ENCODE measurements at regions not wholly inside any gene's neighbourhood (a gene's known extent, or its start where the extent isn't known, plus 50 kb on each side); places are given as distances from the start of the nearest gene placed in this dataset.

GRCh38 chr5:62685221-62685620, 106.6 kb downstream of the LRRC70 start:
- TF ChIP-seq CTCF (IDR thresholded peaks at IDR 0.05; ENCODE audit: low read depth, low read length) (no peak), POLR2A (IDR thresholded peaks at IDR 0.05; ENCODE audit: extremely low read depth, insufficient read length) (no peak)
